HCT116 (cell line): ENCODE measurements at regions not wholly inside any gene's neighbourhood (a gene's known extent, or its start where the extent isn't known, plus 50 kb on each side); places are given as distances from the start of the nearest gene placed in this dataset.

Source experiments
- ATAC-seq: fragments of 200-7000 bp; cut with Tn5 transposase; 2 replicates; pipeline ENCODE4 v1.9.1; 2020; ENCODE audit warnings: mild to moderate bottlenecking, moderate library complexity
- BruUV-seq: library from RNA; stranded (reverse); fragments of 400-500 nt; replicated peaks from 2 replicates; lab custom pipeline; 2021; lab: Mats Ljungman, UMichigan
- CTCF ChIA-PET: fragments of 300-600 bp; sonication (Branson Sonifier 250); formaldehyde crosslinking; loops from one replicate; lab custom pipeline; 2021; ENCODE audit warnings: antibody characterized with exemption; lab: Charles Lee
- POLR2A ChIA-PET: fragments of 300-600, 350-600 bp; sonication (Branson Sonifier 250); formaldehyde crosslinking; loops from one replicate; lab custom pipeline; 2021; ENCODE audit warnings: antibody characterized with exemption; lab: Charles Lee
- RAD21 ChIA-PET, 2 experiments: fragments of 300-600 bp; sonication (Branson Sonifier 250); formaldehyde crosslinking; loops; one replicate each; lab custom pipeline; 2023; ENCODE audit warnings: low total read pairs in 2 of 2; ENCODE audit not compliant: uncharacterized antibody in 2 of 2, unreplicated experiment in 2 of 2, low non-redundant PET in 1 of 2; lab: Charles Lee
- DNase-seq: peaks from one replicate; pipeline ENCODE4 v3.0.0-alpha.2; 2010; ENCODE audit warnings: low read depth, low spot score
- H2AFZ ChIP-seq: fragments of 200-600 bp; shearing (Covaris generic), sonication (generic); 2 replicates; pipeline ENCODE4 v1.6.1; 2017; ENCODE audit warnings: low read depth, mixed run types, mixed read lengths, antibody characterized with exemption, low read length; ENCODE audit not compliant: poor library complexity, severe bottlenecking
- H3K27ac ChIP-seq: 2 replicates; pipeline ENCODE4 v1.5.1; 2012; ENCODE audit warnings: low read depth, low read length
- H3K27me3 ChIP-seq: fragments of 200-600 bp; sonication (generic); 2 replicates; pipeline ENCODE4 v1.6.1; 2016; ENCODE audit warnings: mixed run types, low read length, mixed read lengths; ENCODE audit not compliant: insufficient read depth
- H3K36me3 ChIP-seq, 2 experiments: fragments of 200-500 bp in 1 of 2; fragments of 200-600 bp in 1 of 2; sonication (Bioruptor generic) in 1 of 2; sonication (generic) in 1 of 2; 2 replicates each; pipeline versions ENCODE4 v1.5.1 to v1.6.1; 2014 to 2016; ENCODE audit warnings: low read length in 2 of 2, inconsistent platforms in 1 of 2, mixed read lengths in 1 of 2, mixed run types in 1 of 2; ENCODE audit not compliant: insufficient read depth in 2 of 2, control insufficient read depth in 1 of 2
- H3K4me1 ChIP-seq, 2 experiments: fragments of 200-600 bp in 1 of 2; sonication (generic) in 1 of 2; 2 replicates each; pipeline versions ENCODE4 v1.5.1 to v1.6.1; 2012 to 2017; ENCODE audit warnings: low read length in 2 of 2, inconsistent platforms in 1 of 2, mild to moderate bottlenecking in 1 of 2, mixed read lengths in 1 of 2, mixed run types in 1 of 2, moderate library complexity in 1 of 2; ENCODE audit not compliant: insufficient read depth in 2 of 2, control insufficient read depth in 1 of 2
- H3K4me2 ChIP-seq: fragments of 200-600 bp; sonication (generic); 2 replicates; pipeline ENCODE4 v1.6.1; 2017; ENCODE audit warnings: mixed run types, low read length, mixed read lengths
- H3K4me3 ChIP-seq, 2 experiments: fragments of 200-600 bp in 1 of 2; sonication (generic) in 1 of 2; replicated peaks in 1 of 2; 2 replicates each; pipeline ENCODE4 v1.5.1; 2011 to 2016; ENCODE audit warnings: low read length in 2 of 2, control low read depth in 1 of 2, low read depth in 1 of 2, mild to moderate bottlenecking in 1 of 2, mixed read lengths in 1 of 2, mixed run types in 1 of 2
- H3K79me2 ChIP-seq: fragments of 200-600 bp; sonication (generic); 2 replicates; pipeline ENCODE4 v1.6.1; 2017; ENCODE audit warnings: mild to moderate bottlenecking, mixed run types, low read length, moderate library complexity, mixed read lengths; ENCODE audit not compliant: insufficient read depth
- H3K9ac ChIP-seq: fragments of 200-600 bp; sonication (generic); 2 replicates; pipeline ENCODE4 v1.6.1; 2016; ENCODE audit warnings: low read length, mixed read lengths
- H3K9me2 ChIP-seq: fragments of 200-600 bp; sonication (generic), shearing (Covaris generic); 2 replicates; pipeline ENCODE4 v1.6.1; 2017; ENCODE audit warnings: mixed run types, mild to moderate bottlenecking, moderate library complexity; ENCODE audit not compliant: insufficient read depth
- H3K9me3 ChIP-seq, 2 experiments: fragments of 200-500 bp in 1 of 2; fragments of 200-600 bp in 1 of 2; sonication (Bioruptor generic) in 1 of 2; sonication (generic) in 1 of 2; 2 replicates each; pipeline ENCODE4 v1.6.1; 2014 to 2017; ENCODE audit warnings: low read length in 2 of 2, mixed read lengths in 2 of 2, inconsistent platforms in 1 of 2, low read depth in 1 of 2, mild to moderate bottlenecking in 1 of 2, mixed run types in 1 of 2, moderate library complexity in 1 of 2; ENCODE audit not compliant: control insufficient read depth in 1 of 2, insufficient read depth in 1 of 2
- H4K20me1 ChIP-seq: fragments of 200-600 bp; sonication (generic), shearing (Covaris generic); 2 replicates; pipeline ENCODE4 v1.6.1; 2017; ENCODE audit warnings: mixed run types, mild to moderate bottlenecking, moderate library complexity; ENCODE audit not compliant: insufficient read depth
- ATF3 ChIP-seq: IDR thresholded peaks from 2 replicates; pipeline ENCODE4 v1.6.1; 2012
- CBX3 ChIP-seq: IDR thresholded peaks from 2 replicates; pipeline ENCODE4 v1.6.1; 2012; ENCODE audit warnings: low read depth
- CEBPB ChIP-seq: IDR thresholded peaks from 2 replicates; pipeline ENCODE4 v1.6.1; 2012; ENCODE audit warnings: low read depth
- CTCF ChIP-seq, 3 experiments: fragments of 200-600 bp in 1 of 3; sonication (generic) in 1 of 3; IDR thresholded peaks in 2 of 3; conservative IDR thresholded peaks in 1 of 3; 2 replicates each; pipeline ENCODE4 v1.5.1; 2012 to 2017; ENCODE audit warnings: low read depth in 2 of 3, low read length in 2 of 3, antibody characterized with exemption in 1 of 3, borderline replicate concordance in 1 of 3, control low read depth in 1 of 3, mild to moderate bottlenecking in 1 of 3, mixed read lengths in 1 of 3, mixed run types in 1 of 3, moderate library complexity in 1 of 3; ENCODE audit not compliant: insufficient read depth in 1 of 3
- ELF1 ChIP-seq: IDR thresholded peaks from 2 replicates; pipeline ENCODE4 v1.6.1; 2012; ENCODE audit warnings: low read depth, borderline replicate concordance
- EZH2 ChIP-seq: fragments of 200-600 bp; sonication (generic); IDR thresholded peaks from 2 replicates; pipeline ENCODE4 v1.6.1; 2017; ENCODE audit warnings: antibody characterized with exemption, mixed run types
- EZH2phosphoT487 ChIP-seq: fragments of 200-600 bp; IDR thresholded peaks from 2 replicates; pipeline ENCODE4 v1.6.1; 2018; ENCODE audit warnings: antibody characterized with exemption, borderline replicate concordance
- FOSL1 ChIP-seq: IDR thresholded peaks from 2 replicates; pipeline ENCODE4 v1.6.1; 2012; ENCODE audit warnings: low read depth
- JUND ChIP-seq: IDR thresholded peaks from 2 replicates; pipeline ENCODE4 v1.6.1; 2012
- MAX ChIP-seq: IDR thresholded peaks from 2 replicates; pipeline ENCODE4 v1.6.1; 2012
- POLR2A ChIP-seq: IDR thresholded peaks from 2 replicates; pipeline ENCODE4 v1.7.0; 2011; ENCODE audit warnings: borderline replicate concordance; ENCODE audit not compliant: insufficient read depth, insufficient read length; ENCODE audit errors: extremely low read depth
- SIN3A ChIP-seq: IDR thresholded peaks from 2 replicates; pipeline ENCODE4 v1.6.1; 2012; ENCODE audit warnings: low read depth
- SRF ChIP-seq: IDR thresholded peaks from 2 replicates; pipeline ENCODE4 v1.6.1; 2012; ENCODE audit warnings: low read depth
- TCF7L2 ChIP-seq: IDR thresholded peaks from 2 replicates; pipeline ENCODE4 v1.7.0; 2011; ENCODE audit warnings: borderline replicate concordance, inconsistent platforms; ENCODE audit not compliant: insufficient read depth, insufficient read length; ENCODE audit errors: extremely low read depth
- ZBTB33 ChIP-seq: IDR thresholded peaks from 2 replicates; pipeline ENCODE4 v1.6.1; 2011; ENCODE audit warnings: mild to moderate bottlenecking, low read length, moderate library complexity; ENCODE audit not compliant: insufficient replicate concordance; ENCODE audit errors: extremely low read depth
- ZFX ChIP-seq: fragments of 450-650 bp; IDR thresholded peaks from 2 replicates; pipeline ENCODE4 v1.6.1; 2017
- ZNF274 ChIP-seq: fragments of 200-500 bp; sonication (Bioruptor generic); IDR thresholded peaks from 2 replicates; pipeline ENCODE4 v1.6.1; 2014; ENCODE audit warnings: mild to moderate bottlenecking, low read depth, low read length, inconsistent platforms
- intact Hi-C: fragments of 100-400 bp; cut with micrococcal nuclease; formaldehyde crosslinking; loops from 2 replicates; pipeline ENCODE4 v1.10.0; 2022

GRCh38 chr17:65438708-65439294 is 122.6 kb downstream of the AXIN2 start:
- Histone ChIP-seq H3K27me3 (peaks cover 4% of the 10 kb centered on the region; the same call in 1 of the 2 replicates), H3K36me3 (no peaks in the 10 kb centered on the region), H3K79me2 (no peaks in the 10 kb centered on the region), H3K4me3 (no peak overlapping the region), H3K9me3 (no peaks in the 10 kb centered on the region), H3K9me2 (no peaks in the 10 kb centered on the region), H3K4me1 (peaks cover 18 to 23% of the 10 kb centered on the region in 2 experiments), H4K20me1 (no peaks in the 10 kb centered on the region), H3K27ac (no peak overlapping the region), H3K9ac (no peak overlapping the region), H3K4me2 (no peak overlapping the region), H2AFZ (no peak overlapping the region)
- BruUV-seq, result no TSS peak
- RAD21 ChIA-PET, result no interaction called here
- CTCF ChIA-PET, result no interaction called here
- POLR2A ChIA-PET, result no interaction called here
- TF ChIP-seq ZBTB33 (no peak), FOSL1 (0 out of 2 replicates have a peak, but pooled peaks have one; percentile 8)
- peak; percentile 48 for ATAC-seq
- intact Hi-C loops, result no loop called here
- DNase-seq, result no peak

DNA sequence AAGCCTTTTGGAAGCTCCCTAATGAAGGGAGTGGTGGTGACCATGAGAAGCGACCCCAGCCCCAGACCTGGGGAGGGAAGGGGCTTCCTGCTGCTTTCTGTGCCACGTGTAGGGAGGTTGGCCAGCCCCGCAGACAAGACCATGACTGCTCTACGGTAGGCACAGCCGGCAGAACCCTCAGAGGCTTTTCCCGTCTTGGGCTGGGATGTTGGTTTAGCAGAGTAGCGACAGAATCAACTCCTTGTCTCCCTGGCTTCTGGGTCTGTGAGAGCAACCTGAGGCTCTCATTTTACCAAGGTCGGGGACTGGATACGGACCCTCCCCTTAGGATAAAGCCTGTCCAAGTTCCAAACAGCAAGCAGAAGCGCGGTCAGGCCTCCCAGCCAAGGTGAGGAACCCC is 123.3 kb downstream of the AXIN2 start:
- Histone ChIP-seq H3K9me3 (no peaks in the 10 kb centered on the region), H3K27ac (no peak overlapping the region), H3K4me1 (peaks cover 25 to 29% of the 10 kb centered on the region in 2 experiments), H3K4me3 (no peak overlapping the region), H3K9ac (no peak overlapping the region), H3K27me3 (peaks cover 4% of the 10 kb centered on the region; the same call in 1 of the 2 replicates), H3K4me2 (no peak overlapping the region), H4K20me1 (no peaks in the 10 kb centered on the region), H3K36me3 (no peaks in the 10 kb centered on the region), H3K9me2 (no peaks in the 10 kb centered on the region), H2AFZ (no peak overlapping the region), H3K79me2 (no peaks in the 10 kb centered on the region)
- ATAC-seq (no peak), DNase-seq (no peak)
- CTCF ChIA-PET, result no interaction called here
- BruUV-seq, result no TSS peak
- RAD21 ChIA-PET, result no interaction called here
- intact Hi-C loops, result no loop called here
- POLR2A ChIA-PET, result no interaction called here
- TF ChIP-seq ZFX (no peak), EZH2phosphoT487 (no peak), ELF1 (no peak), JUND (no peak), POLR2A (no peak), ATF3 (no peak), SIN3A (no peak), CEBPB (no peak), MAX (no peak), CBX3 (no peak), EZH2 (no peak), ZNF274 (no peak), TCF7L2 (no peak), SRF (no peak), CTCF (IDR thresholded peaks at IDR 0.05 in 2 of 3, conservative IDR thresholded peaks at IDR 0.05 in 1 of 3; ENCODE audit: borderline replicate concordance in 1 of 3, insufficient read depth in 1 of 3, low read depth in 2 of 3, low read length in 2 of 3) (no peak)
